Ammon's horn (tissue), 1 donor: ENCODE measurements at regions not wholly inside any gene's neighbourhood (a gene's known extent, or its start where the extent isn't known, plus 50 kb on each side); places are given as distances from the start of the nearest gene placed in this dataset.

Experiments
- DNase-seq: peaks from one replicate; pipeline ENCODE4 v3.0.0-alpha.2; 2016; ENCODE audit warnings: low spot score

DNA sequence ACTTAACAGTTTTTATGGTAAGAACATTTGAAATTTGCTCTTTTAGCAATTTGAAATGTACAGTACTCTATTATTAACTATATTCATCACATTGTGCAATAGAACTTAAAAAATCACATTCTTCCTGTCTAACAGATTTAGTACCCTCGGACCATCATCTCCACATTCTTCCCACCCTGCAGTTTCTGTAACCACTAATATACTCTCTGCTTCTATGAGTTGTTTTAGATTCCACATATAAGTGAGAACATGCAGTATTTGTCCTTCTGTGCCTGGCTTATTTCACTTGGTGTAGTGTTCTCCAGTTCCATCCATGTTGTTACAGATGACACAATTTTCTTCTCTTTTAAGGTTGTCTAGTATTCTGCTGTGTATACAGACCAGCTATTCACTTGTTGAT, 88.9 kb upstream of the SEC61G start:
- DNase-seq: no peak

DNA sequence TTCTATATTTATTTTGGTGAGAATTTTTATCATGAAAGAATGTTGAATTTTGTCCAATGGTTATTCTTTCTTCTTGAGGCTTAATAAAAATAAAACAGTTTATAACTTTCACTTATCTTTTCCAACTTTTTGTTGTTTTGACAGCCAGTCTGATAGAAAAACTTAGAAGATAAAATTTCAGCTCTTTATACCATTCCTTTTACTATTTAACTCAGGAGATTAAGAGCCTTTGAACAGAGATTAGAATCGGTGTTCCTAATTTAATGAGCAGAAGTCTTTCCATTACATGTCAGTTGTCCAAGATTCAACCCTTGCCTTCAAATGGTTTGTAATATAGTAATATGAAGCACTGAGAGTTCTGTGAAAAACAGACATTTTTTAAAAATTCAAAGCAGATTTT, 97.8 kb upstream of the SEC61G start:
- DNase-seq: no peak

GRCh38 chr7:54857294-54857693, 98.3 kb upstream of the SEC61G start:
- DNase-seq: no peak

DNA sequence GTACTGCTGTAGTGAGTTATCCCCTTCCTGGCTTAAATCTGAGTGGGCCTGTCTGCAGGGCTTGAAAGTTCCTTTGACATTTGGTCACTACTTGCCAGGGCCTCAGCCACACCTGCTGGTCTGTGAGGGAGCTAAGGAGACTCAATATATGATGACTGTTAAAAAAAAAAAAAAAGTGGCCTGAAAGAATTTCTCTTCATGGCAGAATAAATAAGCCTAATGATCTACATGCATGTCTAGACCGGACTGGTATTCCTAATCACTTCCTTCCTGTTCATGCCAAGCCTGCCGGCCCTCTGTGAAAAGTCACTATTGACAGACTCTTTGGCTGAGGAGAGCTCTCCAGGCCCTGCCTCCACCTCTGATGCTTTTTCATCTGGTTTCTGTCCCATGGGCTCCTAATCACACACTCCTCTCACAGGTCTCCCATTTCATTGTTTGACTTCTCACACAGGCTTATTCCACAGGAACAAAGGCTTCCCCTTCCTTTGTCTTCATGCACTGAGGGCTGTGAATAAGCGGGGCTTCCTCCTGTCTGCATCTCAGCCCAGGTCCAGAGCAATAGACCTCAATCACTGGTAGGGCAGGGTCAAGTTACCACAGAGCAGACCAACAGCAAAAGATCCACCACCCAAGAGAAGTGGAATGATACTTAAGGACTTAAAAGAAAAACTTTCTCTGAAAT, 99.1 kb upstream of the SEC61G start:
- no peak for DNase-seq

DNA sequence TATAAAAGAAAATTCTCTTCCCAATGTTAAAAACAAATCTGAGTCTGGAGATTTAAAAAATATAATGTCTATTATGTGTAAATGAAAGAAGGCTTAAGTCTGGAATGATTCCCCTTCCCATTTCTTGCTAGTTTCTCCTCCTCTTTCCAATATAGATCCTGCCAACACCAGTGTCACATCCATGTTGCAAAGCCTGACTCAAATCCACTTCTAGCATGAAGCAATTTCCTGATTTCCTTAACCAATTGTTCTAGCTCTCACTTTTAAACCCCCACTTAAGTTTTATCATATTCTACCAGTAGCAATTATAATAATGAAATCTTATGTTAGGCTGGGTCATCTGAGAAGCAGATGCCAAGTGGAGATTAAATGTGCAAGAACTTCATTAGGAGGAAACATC, 100.1 kb upstream of the SEC61G start:
- no peak for DNase-seq

- DNase-seq: no peak
Measured at GRCh38 chr7:54859545-54859944, 100.5 kb upstream of the SEC61G start.

- DNase-seq: no peak
Measured at GRCh38 chr7:54860003-54860775, 101.2 kb upstream of the SEC61G start.

DNA sequence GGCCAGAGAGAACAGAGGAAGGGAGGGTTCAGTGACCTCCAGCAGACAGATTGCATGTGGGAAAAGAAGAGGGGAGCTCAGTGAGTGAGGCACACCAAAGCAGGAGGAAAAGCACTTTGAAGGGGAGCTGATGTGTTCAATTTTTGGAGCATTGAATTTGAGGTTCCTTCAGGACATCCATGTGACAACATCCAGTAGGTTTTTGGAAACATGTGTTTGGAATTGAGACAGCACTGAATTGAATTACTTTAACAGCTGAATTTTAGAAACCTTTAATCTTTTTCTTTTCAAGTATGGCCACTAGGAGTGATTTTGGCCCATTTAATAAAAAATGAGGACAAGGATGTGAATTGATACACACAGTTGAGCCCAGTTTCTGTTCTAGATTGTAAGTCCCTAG, 101.8 kb upstream of the SEC61G start:
- no peak for DNase-seq

- no peak for DNase-seq
Measured at GRCh38 chr7:54864663-54865062, 105.7 kb upstream of the SEC61G start.

DNA sequence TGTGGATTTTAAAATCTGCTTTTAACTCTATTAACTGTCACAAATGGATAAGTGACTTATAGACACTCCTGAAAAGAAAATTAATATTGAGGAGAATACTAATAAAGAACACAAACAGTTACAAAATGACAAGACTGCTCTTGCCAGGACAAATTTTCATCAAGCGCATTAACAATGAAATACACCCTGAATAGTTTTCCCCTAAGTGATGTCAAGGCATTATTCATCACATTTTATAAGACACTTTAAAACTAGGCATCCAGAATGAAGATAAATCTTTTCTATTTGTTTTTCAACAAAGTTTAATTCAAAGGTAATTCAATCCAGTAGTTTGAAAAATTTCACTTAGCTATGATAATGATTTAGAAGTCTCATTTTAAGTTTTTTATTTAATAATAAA, 110.5 kb upstream of the SEC61G start:
- no peak for DNase-seq

GRCh38 chr7:54874804-54875203, 115.8 kb upstream of the SEC61G start:
- no peak for DNase-seq

DNA sequence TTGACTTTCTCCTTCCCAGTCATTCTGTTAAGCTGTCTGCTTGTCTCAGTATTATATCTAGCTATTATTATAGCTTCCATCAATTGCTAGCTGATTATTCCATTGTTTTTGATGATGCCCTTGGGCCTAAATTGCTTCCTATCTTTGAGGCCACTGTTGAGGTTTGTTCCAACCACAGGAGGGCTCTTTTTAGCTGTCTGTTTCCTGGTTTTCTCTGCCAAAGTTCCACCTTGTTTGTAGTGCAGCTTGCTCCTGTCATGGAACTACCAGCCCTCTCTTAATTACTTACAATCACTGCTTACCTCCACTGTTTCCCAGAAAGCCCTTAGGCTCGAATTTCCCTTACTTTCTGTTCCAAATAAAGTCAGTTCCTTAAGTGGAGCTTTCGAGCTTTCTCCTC, 118.7 kb upstream of the SEC61G start:
- DNase-seq: no peak

DNA sequence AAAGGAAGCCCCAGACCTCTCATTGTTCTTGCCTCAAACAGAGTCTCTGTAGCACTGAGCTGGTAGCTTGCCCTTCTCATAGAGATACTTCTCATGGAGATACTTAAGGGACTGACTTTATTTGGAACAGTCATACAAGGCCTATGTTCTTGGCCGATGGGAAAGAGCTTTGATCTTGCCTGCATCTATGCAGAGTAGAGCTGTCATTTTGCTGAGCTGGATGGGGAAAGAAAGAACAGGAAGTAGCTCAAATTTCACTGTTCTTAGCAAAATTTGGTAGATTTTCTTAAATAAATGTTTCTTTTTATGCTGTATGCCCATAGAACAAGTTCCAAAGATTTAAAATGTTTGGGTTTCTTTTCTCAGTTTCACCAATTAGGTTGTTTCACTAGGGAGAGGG, 119.3 kb upstream of the SEC61G start:
- DNase-seq: no peak

GRCh38 chr7:54879776-54880175, 120.8 kb upstream of the SEC61G start:
- DNase-seq: no peak

DNA sequence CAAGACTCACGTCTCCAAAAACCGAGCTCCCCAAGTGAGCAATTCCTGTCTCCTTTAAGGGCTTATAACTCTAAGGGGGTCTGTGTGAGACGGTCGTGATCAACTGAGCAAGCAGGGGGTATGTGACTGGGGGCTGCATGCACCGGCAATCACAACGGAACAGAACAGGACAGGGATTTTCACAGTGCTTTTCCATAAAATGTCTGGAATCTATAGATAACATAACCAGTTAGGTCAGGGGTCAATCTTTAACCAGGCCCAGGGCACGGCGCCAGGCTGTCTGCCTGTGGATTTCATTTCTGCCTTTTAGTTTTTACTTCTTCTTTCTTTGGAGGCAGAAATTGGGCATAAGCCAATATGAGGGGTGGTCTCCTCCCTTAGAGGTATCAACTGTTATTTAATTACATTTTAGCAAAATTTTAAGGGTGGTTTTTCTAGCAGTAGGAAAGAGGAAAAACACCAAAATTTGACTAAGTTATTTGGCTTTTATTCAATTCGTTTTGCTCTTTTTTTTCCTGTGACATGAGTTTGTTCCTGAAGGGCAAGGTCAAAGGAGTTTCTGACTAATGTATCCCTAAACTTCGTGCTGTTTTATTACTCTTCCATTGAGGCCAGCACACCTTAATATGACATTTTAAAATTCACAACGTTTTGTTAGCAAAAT, 121.4 kb upstream of the SEC61G start:
- no peak for DNase-seq

- DNase-seq: no peak
Measured at GRCh38 chr7:54881816-54882520, 123.0 kb upstream of the SEC61G start.

GRCh38 chr7:54882694-54883093, 123.7 kb upstream of the SEC61G start:
- DNase-seq: no peak

DNA sequence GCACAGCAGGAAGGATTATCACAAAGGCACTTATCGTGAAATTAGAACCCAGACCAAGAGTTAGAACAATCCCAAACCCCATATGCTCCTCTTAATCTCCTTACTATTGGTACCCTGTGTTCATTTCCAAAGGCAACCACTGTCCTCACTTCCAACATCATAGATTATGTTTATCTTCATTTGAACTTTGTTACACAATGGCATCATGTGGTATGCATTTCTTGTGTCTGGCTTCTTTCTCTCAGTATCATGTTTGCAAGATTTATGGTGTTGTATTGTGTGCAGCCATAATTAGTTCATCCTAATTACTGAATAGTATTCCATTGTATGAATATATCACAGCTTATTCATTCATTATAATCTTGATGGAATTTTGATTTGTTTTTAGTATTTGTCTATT, 124.6 kb upstream of the SEC61G start:
- DNase-seq: no peak

DNA sequence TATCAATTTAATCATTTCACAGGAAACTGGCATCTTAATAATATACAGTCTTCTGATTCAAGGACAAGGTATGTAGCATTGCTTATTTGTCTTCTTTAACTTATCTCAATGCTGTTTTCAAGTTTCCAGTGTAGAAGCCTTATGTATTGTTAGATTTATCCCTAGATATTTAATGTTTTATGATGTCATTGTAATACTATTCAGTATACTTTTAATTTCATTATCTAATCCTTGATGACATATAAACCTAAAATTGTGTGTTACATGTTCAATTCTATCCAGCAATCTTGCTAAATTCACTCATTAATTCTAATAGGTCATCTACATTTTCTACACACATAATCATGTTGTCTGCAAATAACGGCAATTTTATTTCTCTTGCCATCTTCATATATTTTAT, 126.3 kb upstream of the SEC61G start:
- DNase-seq: no peak

GRCh38 chr7:54888067-54888733, 129.2 kb upstream of the SEC61G start:
- peak; percentile 80 for DNase-seq

DNA sequence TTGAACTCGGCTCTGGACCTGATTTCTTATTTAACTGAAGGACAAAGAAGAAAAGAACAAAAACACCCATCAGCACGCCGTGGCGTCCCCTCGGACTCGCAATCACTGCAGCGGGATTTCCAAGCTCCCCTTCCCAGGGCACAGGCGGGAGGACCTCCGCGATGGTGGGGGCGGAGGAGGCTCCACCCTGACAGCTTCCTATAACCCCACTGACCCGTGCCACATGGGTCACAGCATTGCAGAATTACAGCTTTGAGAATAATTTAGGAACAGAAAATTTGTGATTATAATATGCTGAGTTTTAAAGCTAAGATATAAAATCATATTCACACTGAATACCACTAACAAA, 129.7 kb upstream of the SEC61G start:
- no peak for DNase-seq

DNA sequence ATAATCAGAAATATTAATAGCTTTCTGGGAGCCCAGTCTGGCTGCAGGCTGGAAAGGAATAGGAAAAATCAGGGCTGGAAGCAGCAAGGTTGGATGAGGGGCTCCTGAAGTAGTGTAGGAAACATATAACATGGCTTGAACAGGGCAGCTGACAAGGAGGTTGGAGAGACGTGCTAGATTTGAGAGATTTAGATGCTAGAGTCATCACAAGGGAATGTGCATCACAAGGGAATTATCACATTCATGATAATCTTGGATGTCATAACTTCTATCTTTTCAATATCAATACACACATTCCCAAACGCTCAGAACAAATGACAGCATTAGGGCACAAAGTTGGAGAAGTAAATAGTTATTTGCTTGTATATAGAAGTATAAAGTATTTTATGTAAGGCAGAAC, 120.9 kb upstream of the EGFR start:
- no peak for DNase-seq
